ENCODE measurements at regions not wholly inside any gene's neighbourhood (a gene's known extent, or its start where the extent isn't known, plus 50 kb on each side); places are given as distances from the start of the nearest gene placed in this dataset.

- no peak for ATAC-seq (ENCODE audit: insufficient number of reproducible peaks, low FRiP score, low read depth)
- TF ChIP-seq, protein P1, sequence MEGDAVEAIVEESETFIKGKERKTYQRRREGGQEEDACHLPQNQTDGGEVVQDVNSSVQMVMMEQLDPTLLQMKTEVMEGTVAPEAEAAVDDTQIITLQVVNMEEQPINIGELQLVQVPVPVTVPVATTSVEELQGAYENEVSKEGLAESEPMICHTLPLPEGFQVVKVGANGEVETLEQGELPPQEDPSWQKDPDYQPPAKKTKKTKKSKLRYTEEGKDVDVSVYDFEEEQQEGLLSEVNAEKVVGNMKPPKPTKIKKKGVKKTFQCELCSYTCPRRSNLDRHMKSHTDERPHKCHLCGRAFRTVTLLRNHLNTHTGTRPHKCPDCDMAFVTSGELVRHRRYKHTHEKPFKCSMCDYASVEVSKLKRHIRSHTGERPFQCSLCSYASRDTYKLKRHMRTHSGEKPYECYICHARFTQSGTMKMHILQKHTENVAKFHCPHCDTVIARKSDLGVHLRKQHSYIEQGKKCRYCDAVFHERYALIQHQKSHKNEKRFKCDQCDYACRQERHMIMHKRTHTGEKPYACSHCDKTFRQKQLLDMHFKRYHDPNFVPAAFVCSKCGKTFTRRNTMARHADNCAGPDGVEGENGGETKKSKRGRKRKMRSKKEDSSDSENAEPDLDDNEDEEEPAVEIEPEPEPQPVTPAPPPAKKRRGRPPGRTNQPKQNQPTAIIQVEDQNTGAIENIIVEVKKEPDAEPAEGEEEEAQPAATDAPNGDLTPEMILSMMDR (IDR thresholded peaks at IDR 0.05): no peak
- Histone ChIP-seq H3K9me3 (no peaks in the 10 kb centered on the region), H3K36me3 (no peaks in the 10 kb centered on the region), H3K27ac (no peak overlapping the region), H3K4me1 (ENCODE audit: control insufficient read depth in 1 of 2, low read depth in 2 of 2) (no peaks in the 10 kb centered on the region), H3K27me3 (replicated peaks; ENCODE audit: insufficient read depth) (no peaks in the 10 kb centered on the region), H3K4me3 (no peak overlapping the region)
- DNase-seq (ENCODE audit: low spot score): no peak
Observed at GRCh38 chr18:40325988-40326387, 1629.0 kb upstream of the PIK3C3 start.

GRCh38 chr18:40314199-40314598 lies 1640.8 kb upstream of the PIK3C3 start:
- no peaks in the 10 kb centered on the region for H3K4me1 ChIP-seq (ENCODE audit: control insufficient read depth in 1 of 2, low read depth in 2 of 2)
- DNase-seq (ENCODE audit: low spot score) (no peak), ATAC-seq (ENCODE audit: insufficient number of reproducible peaks, low FRiP score, low read depth) (no peak)
- TF ChIP-seq, protein P1 (IDR thresholded peaks at IDR 0.05): no peak
- H3K27ac ChIP-seq: no peak overlapping the region
- no peaks in the 10 kb centered on the region for H3K27me3 ChIP-seq (replicated peaks; ENCODE audit: insufficient read depth)
- H3K9me3 ChIP-seq: no peaks in the 10 kb centered on the region
- no peaks in the 10 kb centered on the region for H3K36me3 ChIP-seq
- H3K4me3 ChIP-seq: no peak overlapping the region

GRCh38 chr18:40313030-40313642 lies 1641.9 kb upstream of the PIK3C3 start:
- Histone ChIP-seq H3K36me3 (no peaks in the 10 kb centered on the region), H3K4me1 (ENCODE audit: control insufficient read depth in 1 of 2, low read depth in 2 of 2) (no peaks in the 10 kb centered on the region), H3K27ac (no peak overlapping the region), H3K9me3 (no peaks in the 10 kb centered on the region), H3K27me3 (replicated peaks; ENCODE audit: insufficient read depth) (no peaks in the 10 kb centered on the region), H3K4me3 (no peak overlapping the region)
- DNase-seq (ENCODE audit: low spot score): no peak
- no peak for ATAC-seq (ENCODE audit: insufficient number of reproducible peaks, low FRiP score, low read depth)
- TF ChIP-seq, protein P1 (IDR thresholded peaks at IDR 0.05): no peak

- no peak for ATAC-seq (ENCODE audit: insufficient number of reproducible peaks, low FRiP score, low read depth)
- Histone ChIP-seq H3K4me3 (no peak overlapping the region), H3K27ac (no peak overlapping the region), H3K27me3 (replicated peaks; ENCODE audit: insufficient read depth) (no peaks in the 10 kb centered on the region), H3K36me3 (no peaks in the 10 kb centered on the region), H3K4me1 (ENCODE audit: control insufficient read depth in 1 of 2, low read depth in 2 of 2) (no peaks in the 10 kb centered on the region), H3K9me3 (no peaks in the 10 kb centered on the region)
- TF ChIP-seq, protein P1 (IDR thresholded peaks at IDR 0.05): no peak
- no peak for DNase-seq (ENCODE audit: low spot score)
Observed at GRCh38 chr18:40307627-40308026, 1647.4 kb upstream of the PIK3C3 start.

- Histone ChIP-seq H3K4me3 (no peak overlapping the region), H3K9me3 (no peaks in the 10 kb centered on the region), H3K27ac (no peak overlapping the region), H3K4me1 (ENCODE audit: control insufficient read depth in 1 of 2, low read depth in 2 of 2) (no peaks in the 10 kb centered on the region), H3K27me3 (replicated peaks; ENCODE audit: insufficient read depth) (no peaks in the 10 kb centered on the region), H3K36me3 (no peaks in the 10 kb centered on the region)
- DNase-seq (ENCODE audit: low spot score): no peak
- ATAC-seq (ENCODE audit: insufficient number of reproducible peaks, low FRiP score, low read depth): no peak
- TF ChIP-seq, protein P1 (IDR thresholded peaks at IDR 0.05): no peak
Observed at GRCh38 chr18:40296717-40297413, 1658.2 kb upstream of the PIK3C3 start.
